ENCODE measurements at regions not wholly inside any gene's neighbourhood (a gene's known extent, or its start where the extent isn't known, plus 50 kb on each side); places are given as distances from the start of the nearest gene placed in this dataset.

GRCh38 chr12:28884904-28885679 is 264.0 kb upstream of the FAR2 start:
- in situ Hi-C loops (cut with HindIII; ENCODE audit: low pct_unique_long_range_greater_than_20kb, low sequenced_read_pairs) = no loop called here
- no peak for DNase-seq (ENCODE audit: low read depth, low spot score)

GRCh38 chr12:28885928-28886327 is 263.1 kb upstream of the FAR2 start:
- DNase-seq (ENCODE audit: low read depth, low spot score) = no peak
- in situ Hi-C loops (cut with HindIII; ENCODE audit: low pct_unique_long_range_greater_than_20kb, low sequenced_read_pairs) = no loop called here

GRCh38 chr12:28887461-28887990 is 261.6 kb upstream of the FAR2 start:
- in situ Hi-C loops (cut with HindIII; ENCODE audit: low pct_unique_long_range_greater_than_20kb, low sequenced_read_pairs) = no loop called here

DNA sequence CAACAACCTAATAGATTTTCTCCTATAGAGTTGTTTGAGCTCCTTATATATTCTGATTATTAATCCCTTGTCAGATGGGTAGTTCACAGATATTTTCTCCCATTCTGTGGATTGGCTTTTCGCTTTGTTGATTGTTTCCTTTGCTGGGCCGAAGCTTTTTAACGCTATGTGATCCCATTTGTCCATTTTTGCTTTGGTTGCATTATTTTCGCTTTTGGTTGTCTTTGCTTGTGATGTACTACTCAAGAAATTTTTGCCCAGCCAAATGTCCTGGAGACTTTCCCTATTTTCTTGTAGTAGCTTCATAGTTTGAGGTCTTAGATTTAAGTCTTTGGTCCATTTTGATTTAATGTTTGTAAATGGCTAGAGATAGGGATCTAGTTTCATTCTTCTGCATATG is 258.4 kb upstream of the FAR2 start:
- in situ Hi-C loops (cut with HindIII; ENCODE audit: low pct_unique_long_range_greater_than_20kb, low sequenced_read_pairs) = no loop called here
- no peak for DNase-seq (ENCODE audit: low read depth, low spot score)

More at GRCh38 chr12:28887461-28887990, 261.6 kb upstream of the FAR2 start:
- DNase-seq (ENCODE audit: low read depth, low spot score) = no peak

DNA sequence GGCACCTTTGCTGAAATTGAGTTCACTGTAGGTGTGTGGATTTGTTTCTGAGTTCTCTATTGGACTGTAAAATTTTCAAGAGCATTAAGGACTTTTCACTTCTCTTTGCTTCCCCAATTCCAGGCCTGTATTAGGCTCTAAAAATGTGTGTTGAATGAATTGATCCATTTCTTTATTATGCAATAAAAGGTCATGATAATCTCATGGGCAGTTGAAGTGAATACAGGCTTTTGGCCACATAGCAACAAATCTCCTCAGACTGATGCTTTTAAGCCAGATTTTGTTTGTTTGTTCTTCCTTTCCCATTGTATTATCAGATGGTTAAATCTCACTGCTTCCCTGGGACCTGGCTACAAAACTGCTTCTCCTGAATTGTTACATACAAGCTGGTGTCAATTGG is 258.0 kb upstream of the FAR2 start:
- in situ Hi-C loops (cut with HindIII; ENCODE audit: low pct_unique_long_range_greater_than_20kb, low sequenced_read_pairs) = no loop called here
- no peak for DNase-seq (ENCODE audit: low read depth, low spot score)

DNA sequence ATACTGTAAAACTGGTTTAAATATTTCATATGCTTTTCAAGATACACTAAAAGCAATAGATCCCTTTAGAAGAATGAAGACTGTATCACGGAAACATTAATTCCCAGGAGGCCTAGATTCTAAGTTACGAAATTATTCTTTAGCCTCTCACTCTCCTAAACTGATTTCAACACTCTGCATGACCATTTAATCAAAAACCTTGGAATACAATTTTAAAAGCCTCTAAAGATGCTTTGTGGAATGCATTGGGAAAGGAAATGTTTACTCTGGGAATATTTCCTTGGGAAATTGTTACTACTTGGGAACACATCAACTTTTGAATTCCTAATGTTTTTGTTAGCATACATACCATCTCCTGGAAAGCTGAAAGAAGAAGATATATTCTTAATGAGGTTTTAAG is 255.7 kb upstream of the FAR2 start:
- in situ Hi-C loops (cut with HindIII; ENCODE audit: low pct_unique_long_range_greater_than_20kb, low sequenced_read_pairs) = no loop called here
- no peak for DNase-seq (ENCODE audit: low read depth, low spot score)

- DNase-seq (ENCODE audit: low read depth, low spot score) = no peak
- in situ Hi-C loops (cut with HindIII; ENCODE audit: low pct_unique_long_range_greater_than_20kb, low sequenced_read_pairs) = no loop called here
These were observed 255.2 kb upstream of the FAR2 start for GRCh38 chr12:28893856-28894255.

DNA sequence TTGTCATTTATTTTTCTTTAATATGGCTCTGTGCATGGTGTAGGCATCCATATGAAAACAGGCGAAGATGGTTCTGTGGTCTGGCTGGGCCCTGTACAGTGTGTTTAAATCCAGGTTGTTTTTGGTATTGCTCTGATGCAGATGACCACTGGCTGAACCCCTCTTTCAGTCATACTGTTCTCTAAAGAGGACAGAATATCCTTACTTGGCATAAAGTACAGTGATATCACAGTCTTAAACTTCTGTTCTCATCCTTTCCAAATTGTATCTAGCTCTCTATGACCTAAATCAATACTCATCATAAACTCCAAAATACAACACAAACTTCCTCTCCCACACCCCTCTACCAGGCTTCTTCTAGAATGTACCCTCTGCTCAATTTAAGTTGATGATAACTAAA is 252.7 kb upstream of the FAR2 start:
- DNase-seq (ENCODE audit: low read depth, low spot score) = no peak
- in situ Hi-C loops (cut with HindIII; ENCODE audit: low pct_unique_long_range_greater_than_20kb, low sequenced_read_pairs) = no loop called here

- DNase-seq (ENCODE audit: low read depth, low spot score) = no peak
- in situ Hi-C loops (cut with HindIII; ENCODE audit: low pct_unique_long_range_greater_than_20kb, low sequenced_read_pairs) = no loop called here
These were observed 251.0 kb upstream of the FAR2 start for GRCh38 chr12:28898038-28898437.

DNA sequence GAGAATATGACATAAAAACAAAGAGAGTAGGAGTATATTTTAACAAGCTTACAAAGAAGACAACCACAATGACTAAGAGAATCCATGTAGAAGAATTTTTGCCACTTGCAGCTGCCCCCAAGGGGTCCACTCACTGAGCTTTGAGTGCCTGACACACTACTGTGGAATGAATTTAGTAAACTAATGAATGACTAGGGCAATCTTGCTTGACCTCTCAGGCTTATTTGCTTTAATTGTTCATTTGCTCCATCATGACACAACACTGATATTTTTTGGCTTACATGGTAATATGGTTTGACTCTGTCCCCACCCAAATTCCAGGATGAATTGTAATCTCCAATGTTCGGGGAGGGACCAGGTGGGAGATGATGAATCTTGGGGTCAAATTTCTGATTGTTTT is 249.1 kb upstream of the FAR2 start:
- DNase-seq (ENCODE audit: low read depth, low spot score) = no peak

GRCh38 chr12:28905220-28905955 is 243.7 kb upstream of the FAR2 start:
- in situ Hi-C loops (cut with HindIII; ENCODE audit: low pct_unique_long_range_greater_than_20kb, low sequenced_read_pairs) = no loop called here
- DNase-seq (ENCODE audit: low read depth, low spot score) = no peak

More for the DNA sequence above, 249.1 kb upstream of the FAR2 start:
- in situ Hi-C loops (cut with HindIII; ENCODE audit: low pct_unique_long_range_greater_than_20kb, low sequenced_read_pairs) = no loop called here

DNA sequence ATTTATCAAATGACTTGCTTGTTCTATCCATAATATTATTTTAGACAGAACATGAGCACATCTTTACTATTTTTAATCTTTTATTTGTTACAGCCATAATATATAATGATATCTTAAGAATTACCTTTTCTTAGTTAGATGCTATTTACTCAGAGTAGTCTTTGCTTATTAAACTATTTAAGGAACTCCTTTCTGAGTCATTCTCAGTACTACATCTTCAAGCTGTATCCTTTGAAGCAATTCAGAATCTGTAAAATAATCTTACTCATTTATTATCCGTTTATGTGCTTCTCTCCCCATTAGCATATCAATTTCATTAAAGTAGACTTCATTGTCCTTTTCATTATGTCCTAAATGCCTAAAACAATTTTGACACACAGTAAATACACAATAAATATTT is 240.4 kb upstream of the FAR2 start:
- DNase-seq (ENCODE audit: low read depth, low spot score) = no peak
- in situ Hi-C loops (cut with HindIII; ENCODE audit: low pct_unique_long_range_greater_than_20kb, low sequenced_read_pairs) = no loop called here

GRCh38 chr12:28909291-28909690 is 239.8 kb upstream of the FAR2 start:
- no peak for DNase-seq (ENCODE audit: low read depth, low spot score)
- in situ Hi-C loops (cut with HindIII; ENCODE audit: low pct_unique_long_range_greater_than_20kb, low sequenced_read_pairs) = no loop called here

GRCh38 chr12:28925719-28926376 is 223.2 kb upstream of the FAR2 start:
- DNase-seq (ENCODE audit: low read depth, low spot score) = no peak
- in situ Hi-C loops (cut with HindIII; ENCODE audit: low pct_unique_long_range_greater_than_20kb, low sequenced_read_pairs) = no loop called here

DNA sequence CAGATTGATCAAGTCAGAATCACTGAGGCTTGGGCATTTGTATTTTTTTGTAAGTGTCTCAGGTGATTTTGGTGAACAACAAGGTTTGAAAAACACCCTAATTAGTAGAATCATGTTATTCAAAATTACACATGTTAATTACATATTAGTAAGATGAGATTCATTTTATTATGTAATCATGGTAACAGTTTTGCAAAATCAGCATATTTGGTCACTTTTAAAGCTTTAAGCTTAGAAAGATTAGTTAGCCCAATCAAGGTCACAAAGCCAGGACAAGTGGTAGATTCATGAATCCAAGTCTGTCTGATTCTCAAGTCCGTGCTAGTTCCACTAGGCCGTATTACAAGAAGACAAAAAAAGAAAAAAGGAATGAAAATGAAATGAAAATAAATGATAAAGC is 218.4 kb upstream of the FAR2 start:
- DNase-seq (ENCODE audit: low read depth, low spot score) = no peak
- in situ Hi-C loops (cut with HindIII; ENCODE audit: low pct_unique_long_range_greater_than_20kb, low sequenced_read_pairs) = no loop called here

GRCh38 chr12:28933176-28933575 is 215.9 kb upstream of the FAR2 start:
- in situ Hi-C loops (cut with HindIII; ENCODE audit: low pct_unique_long_range_greater_than_20kb, low sequenced_read_pairs) = no loop called here
- no peak for DNase-seq (ENCODE audit: low read depth, low spot score)

DNA sequence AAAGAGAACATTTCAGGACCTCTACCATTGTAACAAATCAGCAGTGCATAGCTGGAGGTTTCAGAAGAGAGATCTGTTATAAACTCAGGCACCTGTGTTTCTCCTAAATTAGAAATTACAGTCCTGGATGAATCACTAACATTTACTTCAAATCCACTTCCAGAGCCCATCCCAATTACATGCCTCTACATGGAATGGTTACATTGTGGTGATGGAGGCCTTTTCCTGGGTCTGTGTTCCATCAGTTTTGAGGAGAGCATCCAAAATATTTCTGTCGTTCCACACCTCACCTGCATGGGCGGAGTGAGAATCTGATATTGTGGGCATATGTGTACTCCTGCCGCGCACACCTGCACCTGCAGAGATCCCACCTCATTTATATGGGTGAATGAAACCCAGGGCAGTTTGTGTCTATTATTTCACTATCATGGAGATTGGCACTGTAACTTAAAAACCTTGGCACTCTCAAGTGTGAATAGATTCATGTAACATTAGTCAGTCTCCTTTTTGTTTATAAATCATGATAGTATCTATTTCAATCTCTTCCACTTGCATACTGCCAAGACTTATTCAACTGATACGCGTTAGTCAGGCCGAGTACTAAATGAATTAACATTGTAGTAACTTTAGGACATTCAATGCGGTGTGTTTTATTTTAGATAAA is 215.1 kb upstream of the FAR2 start:
- no peak for DNase-seq (ENCODE audit: low read depth, low spot score)
- in situ Hi-C loops (cut with HindIII; ENCODE audit: low pct_unique_long_range_greater_than_20kb, low sequenced_read_pairs) = no loop called here

GRCh38 chr12:28936221-28936620 is 212.9 kb upstream of the FAR2 start:
- no peak for DNase-seq (ENCODE audit: low read depth, low spot score)
- in situ Hi-C loops (cut with HindIII; ENCODE audit: low pct_unique_long_range_greater_than_20kb, low sequenced_read_pairs) = no loop called here
